HG02588 (cell line): ENCODE measurements at regions not wholly inside any gene's neighbourhood (a gene's known extent, or its start where the extent isn't known, plus 50 kb on each side); places are given as distances from the start of the nearest gene placed in this dataset.

Source experiments
- ATAC-seq: cut with Tn5 transposase; IDR thresholded peaks from one replicate; pipeline ENCODE4 v1.9.1; 2021; ENCODE audit warnings: mild to moderate bottlenecking, moderate library complexity; ENCODE audit not compliant: unreplicated experiment

- peak; percentile 99 for ATAC-seq
Measured at GRCh38 chr6:71420693-71421328, 132.2 kb downstream of the OGFRL1 start.

DNA sequence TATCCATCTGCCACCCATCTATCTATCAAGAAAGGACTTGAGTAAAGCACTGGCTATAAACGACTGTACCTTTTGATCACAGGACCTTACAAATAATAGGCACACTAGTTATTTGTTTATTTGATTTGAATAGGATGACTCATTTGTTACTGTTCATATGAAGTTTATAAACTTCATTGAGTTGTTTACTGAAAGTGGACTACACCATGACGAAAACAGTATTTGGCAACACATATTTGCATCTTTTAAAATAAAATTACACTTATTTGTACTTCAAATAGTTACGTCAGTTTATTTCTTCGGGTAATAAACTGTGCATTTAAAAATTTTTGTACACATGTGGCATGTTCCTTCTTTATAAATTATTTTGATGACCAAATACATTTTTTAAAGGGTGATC is 133.0 kb downstream of the OGFRL1 start:
- no peak for ATAC-seq

GRCh38 chr6:71430018-71430417 is 141.4 kb downstream of the OGFRL1 start:
- no peak for ATAC-seq

- no peak for ATAC-seq
Measured at GRCh38 chr6:71433441-71433840, 144.8 kb downstream of the OGFRL1 start.

GRCh38 chr6:71444222-71444621 is 155.6 kb downstream of the OGFRL1 start:
- no peak for ATAC-seq

GRCh38 chr6:71446057-71446456 is 157.4 kb downstream of the OGFRL1 start:
- peak; percentile 69 for ATAC-seq

- ATAC-seq: peak; percentile 49
Measured at GRCh38 chr6:71446470-71446869, 157.9 kb downstream of the OGFRL1 start.

GRCh38 chr6:71452697-71453370 is 164.2 kb downstream of the OGFRL1 start:
- ATAC-seq: no peak

DNA sequence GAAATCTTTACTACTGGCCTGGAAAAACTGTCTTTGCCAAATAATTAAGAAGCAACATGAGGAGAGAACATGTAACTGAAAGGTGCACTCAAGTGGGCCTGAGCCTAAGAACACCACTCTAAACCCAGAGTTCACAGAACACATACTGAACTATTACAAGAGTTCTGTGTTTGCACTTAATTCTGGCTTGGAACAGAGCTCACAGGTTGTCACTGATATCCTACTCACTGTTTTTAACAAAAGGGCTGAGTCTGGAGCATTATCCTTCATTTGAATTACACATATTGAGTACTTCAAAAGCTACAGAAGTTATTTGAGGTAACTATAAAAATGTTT is 164.7 kb downstream of the OGFRL1 start:
- no peak for ATAC-seq

GRCh38 chr6:71454056-71454455 is 165.4 kb downstream of the OGFRL1 start:
- ATAC-seq: no peak

DNA sequence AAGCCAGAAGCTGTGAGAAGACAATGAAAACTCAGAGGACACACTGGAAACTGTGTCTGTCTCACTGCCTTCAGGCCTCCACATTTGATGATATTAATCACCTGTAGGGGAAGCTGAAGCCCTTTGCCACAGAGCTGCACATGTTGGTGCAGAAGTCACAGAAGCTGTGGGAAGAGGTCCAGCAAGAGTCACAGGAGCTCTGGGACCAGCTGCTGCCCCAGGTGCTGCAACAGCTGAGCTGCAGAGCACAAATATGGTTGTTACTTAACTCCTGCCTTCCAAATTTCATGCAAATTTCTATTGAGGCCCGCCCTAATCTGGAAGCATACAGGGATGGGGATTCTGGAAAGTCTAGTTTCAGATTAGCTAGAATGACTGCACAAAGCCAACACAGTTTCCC is 169.3 kb downstream of the OGFRL1 start:
- no peak for ATAC-seq

GRCh38 chr6:71459162-71459561 is 170.6 kb downstream of the OGFRL1 start:
- ATAC-seq: no peak

DNA sequence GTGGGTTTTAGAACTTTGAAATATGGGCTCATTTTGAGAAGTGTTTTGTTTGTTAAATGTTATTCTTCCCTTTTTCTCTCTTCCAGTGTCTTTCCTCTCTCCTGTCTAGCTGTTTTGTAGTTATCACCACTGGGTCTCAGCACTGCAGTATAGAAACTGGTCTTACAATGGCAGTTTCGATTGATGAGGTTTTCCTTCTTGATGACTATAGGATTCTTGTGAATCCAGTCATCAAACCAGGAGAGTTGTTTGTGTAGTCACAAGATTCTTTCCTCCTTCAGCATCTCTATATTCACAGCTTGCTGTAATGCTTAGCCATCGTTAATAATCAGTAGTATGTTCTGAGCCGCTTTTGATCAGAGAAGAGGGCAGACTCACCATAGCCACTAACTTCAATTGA is 172.3 kb downstream of the OGFRL1 start:
- ATAC-seq: no peak

GRCh38 chr6:71463061-71463460 is 174.4 kb downstream of the OGFRL1 start:
- ATAC-seq: no peak

DNA sequence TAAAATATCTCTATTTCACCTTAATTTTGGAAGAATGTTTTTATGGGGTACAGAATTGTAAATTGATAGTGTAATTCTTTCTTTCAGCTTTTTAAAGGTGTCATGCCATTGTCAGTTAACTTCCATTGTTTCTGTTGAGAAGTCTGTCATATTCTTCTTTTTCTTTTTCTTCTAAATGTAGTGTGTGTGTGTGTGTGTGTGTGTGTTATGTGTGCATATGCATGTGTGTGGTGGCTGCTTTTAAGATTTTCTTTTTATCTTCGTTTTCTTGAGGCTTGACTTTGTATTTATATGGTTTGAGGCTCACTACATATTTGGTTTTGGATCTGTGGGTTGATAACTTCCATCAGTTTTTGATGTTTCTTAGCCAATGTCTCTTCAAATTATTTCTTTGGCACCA is 176.5 kb downstream of the OGFRL1 start:
- ATAC-seq: no peak

DNA sequence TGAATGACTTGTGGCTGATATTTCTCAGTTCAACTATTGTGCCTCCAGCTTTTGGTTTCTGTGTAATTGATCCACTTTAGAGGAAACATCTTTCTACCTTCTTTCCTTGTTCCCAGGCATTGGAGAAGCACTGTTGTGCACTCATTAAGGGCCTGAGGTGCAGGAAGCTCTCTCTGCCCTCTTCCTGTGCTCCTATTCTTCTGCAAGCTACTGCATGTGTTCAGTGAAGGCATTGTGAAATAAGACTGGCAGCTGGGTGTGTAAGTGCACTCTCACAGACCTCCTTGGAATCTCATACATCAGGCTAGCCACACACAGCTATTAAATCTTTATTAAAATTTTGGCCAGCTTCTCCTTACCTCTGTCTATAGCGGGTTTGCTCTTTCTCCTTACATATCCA is 177.8 kb downstream of the OGFRL1 start:
- no peak for ATAC-seq

GRCh38 chr6:71468038-71468437 is 179.4 kb downstream of the OGFRL1 start:
- no peak for ATAC-seq

- ATAC-seq: no peak
Measured at GRCh38 chr6:71468841-71469700, 180.5 kb downstream of the OGFRL1 start.

GRCh38 chr6:71471718-71472117 is 183.1 kb downstream of the OGFRL1 start:
- ATAC-seq: no peak

GRCh38 chr6:71473926-71474325 is 185.3 kb downstream of the OGFRL1 start:
- ATAC-seq: no peak

DNA sequence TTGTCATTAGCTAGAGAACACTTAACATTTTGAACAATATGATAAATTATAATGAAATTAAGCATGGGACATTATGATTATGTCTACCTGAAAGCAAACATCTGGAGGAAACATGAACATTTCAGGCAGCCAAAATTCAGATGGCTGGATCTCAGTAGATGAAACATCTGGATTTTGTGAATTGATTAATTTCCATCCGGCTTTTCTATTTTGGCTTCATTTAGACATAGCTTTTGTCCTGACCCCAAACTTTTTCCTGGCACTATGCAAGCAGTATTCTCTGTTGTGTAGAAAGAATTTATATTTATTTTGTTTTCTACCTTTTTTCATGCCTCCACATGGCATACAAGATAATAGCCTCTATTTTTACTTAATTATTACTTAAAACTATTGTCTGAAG is 186.3 kb downstream of the OGFRL1 start:
- ATAC-seq: no peak

DNA sequence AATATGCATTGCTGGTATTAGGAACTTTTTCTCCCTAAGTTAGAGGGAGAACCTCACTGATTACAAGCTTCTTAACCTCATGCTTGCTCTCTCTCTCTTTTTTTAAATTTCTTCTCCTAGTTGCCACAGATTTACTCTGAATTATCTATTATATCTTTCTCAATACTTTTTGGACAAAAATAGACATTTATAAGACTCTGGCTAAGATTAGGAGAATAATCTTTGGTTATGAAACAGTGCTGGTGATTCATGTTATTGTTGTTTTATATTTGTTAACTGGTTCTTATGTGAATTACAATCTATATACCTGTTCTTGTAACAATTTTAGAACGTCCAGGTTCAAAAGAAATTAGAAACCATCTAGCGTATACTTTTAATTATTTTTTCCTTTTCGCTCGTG is 187.8 kb downstream of the OGFRL1 start:
- ATAC-seq: no peak
